ENCODE measurements at regions not wholly inside any gene's neighbourhood (a gene's known extent, or its start where the extent isn't known, plus 50 kb on each side); places are given as distances from the start of the nearest gene placed in this dataset.

DNA sequence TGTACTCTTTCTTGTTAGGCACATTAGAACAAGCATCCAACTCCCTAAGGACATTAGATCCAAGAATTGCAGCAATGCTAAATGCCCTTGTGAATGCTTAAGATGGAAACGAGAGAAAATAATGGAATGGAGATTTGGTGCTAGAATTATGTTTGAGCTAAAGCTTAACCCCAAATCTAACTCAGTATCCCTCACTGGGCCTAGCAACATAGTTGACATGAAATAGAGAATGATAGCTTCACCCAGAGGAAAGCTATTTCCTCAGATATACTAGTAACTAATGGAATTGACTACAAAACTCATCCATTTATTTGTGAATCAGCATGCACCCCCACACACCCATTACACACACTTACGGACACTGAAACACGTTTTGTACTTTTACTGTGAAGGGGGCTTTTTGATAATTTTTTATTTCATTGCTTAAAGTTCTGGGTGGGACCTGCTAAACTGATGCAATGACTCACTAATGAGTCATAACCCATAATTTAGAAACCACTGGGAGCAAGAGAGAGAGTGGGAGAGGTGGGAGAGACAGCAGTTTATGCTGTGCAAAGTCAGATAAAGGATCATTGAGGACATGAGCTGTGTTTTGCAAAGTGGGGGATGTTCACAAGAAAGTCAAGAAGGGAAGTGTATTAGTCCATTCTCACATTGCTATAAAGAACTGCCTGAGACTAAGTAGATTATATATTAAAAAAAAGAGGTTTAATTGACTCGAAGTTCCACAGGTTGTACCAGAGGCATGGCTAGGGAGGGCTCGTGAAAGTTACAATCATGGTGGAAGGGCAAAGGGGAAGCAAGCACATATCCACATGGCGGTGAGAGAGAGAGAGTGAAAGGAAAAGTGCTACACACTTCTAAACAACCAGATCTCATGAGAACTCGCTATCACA lies 382.7 kb downstream of the SFMBT2 start (continued):
- TF ChIP-seq SIRT6 (IDR thresholded peaks at IDR 0.05; ENCODE audit: low read depth, low read length) (no peak), CC2D1A (IDR thresholded peaks at IDR 0.05) (peak; percentile 65; the same call in 1 of the 2 replicates), LEF1 (IDR thresholded peaks at IDR 0.05) (peak; percentile 97), GATAD2B (IDR thresholded peaks at IDR 0.05; ENCODE audit: borderline replicate concordance) (no peak; the same call in 1 of the 2 replicates), TCF7 (IDR thresholded peaks at IDR 0.05; ENCODE audit: borderline replicate concordance) (no peak), ARID1B (IDR thresholded peaks at IDR 0.05) (peak; percentile 99), CREBBP (IDR thresholded peaks at IDR 0.05; ENCODE audit: low read depth, low read length) (no peak), ELF2 (CRISPR knock-in tag; IDR thresholded peaks at IDR 0.05) (no peak), HDAC8 (tag; IDR thresholded peaks at IDR 0.05) (no peak), PHB (CRISPR knock-in tag; IDR thresholded peaks at IDR 0.05) (no peak), ZNF436 (CRISPR knock-in tag; IDR thresholded peaks at IDR 0.05) (no peak), ZNF217 (CRISPR knock-in tag; IDR thresholded peaks at IDR 0.05) (no peak), ZFP36 (IDR thresholded peaks at IDR 0.05; ENCODE audit: low read depth, low read length, partially characterized antibody) (peak; percentile 90), JUNB (CRISPR knock-in tag; conservative IDR thresholded peaks at IDR 0.05) (peak; percentile 98)
- TF ChIP-seq, protein P1, sequence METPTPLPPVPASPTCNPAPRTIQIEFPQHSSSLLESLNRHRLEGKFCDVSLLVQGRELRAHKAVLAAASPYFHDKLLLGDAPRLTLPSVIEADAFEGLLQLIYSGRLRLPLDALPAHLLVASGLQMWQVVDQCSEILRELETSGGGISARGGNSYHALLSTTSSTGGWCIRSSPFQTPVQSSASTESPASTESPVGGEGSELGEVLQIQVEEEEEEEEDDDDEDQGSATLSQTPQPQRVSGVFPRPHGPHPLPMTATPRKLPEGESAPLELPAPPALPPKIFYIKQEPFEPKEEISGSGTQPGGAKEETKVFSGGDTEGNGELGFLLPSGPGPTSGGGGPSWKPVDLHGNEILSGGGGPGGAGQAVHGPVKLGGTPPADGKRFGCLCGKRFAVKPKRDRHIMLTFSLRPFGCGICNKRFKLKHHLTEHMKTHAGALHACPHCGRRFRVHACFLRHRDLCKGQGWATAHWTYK (CRISPR knock-in tag; IDR thresholded peaks at IDR 0.05), result no peak
- TF ChIP-seq, protein P2, sequence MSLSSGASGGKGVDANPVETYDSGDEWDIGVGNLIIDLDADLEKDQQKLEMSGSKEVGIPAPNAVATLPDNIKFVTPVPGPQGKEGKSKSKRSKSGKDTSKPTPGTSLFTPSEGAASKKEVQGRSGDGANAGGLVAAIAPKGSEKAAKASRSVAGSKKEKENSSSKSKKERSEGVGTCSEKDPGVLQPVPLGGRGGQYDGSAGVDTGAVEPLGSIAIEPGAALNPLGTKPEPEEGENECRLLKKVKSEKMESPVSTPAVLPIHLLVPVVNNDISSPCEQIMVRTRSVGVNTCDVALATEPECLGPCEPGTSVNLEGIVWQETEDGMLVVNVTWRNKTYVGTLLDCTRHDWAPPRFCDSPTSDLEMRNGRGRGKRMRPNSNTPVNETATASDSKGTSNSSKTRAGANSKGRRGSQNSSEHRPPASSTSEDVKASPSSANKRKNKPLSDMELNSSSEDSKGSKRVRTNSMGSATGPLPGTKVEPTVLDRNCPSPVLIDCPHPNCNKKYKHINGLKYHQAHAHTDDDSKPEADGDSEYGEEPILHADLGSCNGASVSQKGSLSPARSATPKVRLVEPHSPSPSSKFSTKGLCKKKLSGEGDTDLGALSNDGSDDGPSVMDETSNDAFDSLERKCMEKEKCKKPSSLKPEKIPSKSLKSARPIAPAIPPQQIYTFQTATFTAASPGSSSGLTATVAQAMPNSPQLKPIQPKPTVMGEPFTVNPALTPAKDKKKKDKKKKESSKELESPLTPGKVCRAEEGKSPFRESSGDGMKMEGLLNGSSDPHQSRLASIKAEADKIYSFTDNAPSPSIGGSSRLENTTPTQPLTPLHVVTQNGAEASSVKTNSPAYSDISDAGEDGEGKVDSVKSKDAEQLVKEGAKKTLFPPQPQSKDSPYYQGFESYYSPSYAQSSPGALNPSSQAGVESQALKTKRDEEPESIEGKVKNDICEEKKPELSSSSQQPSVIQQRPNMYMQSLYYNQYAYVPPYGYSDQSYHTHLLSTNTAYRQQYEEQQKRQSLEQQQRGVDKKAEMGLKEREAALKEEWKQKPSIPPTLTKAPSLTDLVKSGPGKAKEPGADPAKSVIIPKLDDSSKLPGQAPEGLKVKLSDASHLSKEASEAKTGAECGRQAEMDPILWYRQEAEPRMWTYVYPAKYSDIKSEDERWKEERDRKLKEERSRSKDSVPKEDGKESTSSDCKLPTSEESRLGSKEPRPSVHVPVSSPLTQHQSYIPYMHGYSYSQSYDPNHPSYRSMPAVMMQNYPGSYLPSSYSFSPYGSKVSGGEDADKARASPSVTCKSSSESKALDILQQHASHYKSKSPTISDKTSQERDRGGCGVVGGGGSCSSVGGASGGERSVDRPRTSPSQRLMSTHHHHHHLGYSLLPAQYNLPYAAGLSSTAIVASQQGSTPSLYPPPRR (CRISPR knock-in tag; IDR thresholded peaks at IDR 0.05; ENCODE audit: borderline replicate concordance), result no peak
- TF ChIP-seq, protein P3, sequence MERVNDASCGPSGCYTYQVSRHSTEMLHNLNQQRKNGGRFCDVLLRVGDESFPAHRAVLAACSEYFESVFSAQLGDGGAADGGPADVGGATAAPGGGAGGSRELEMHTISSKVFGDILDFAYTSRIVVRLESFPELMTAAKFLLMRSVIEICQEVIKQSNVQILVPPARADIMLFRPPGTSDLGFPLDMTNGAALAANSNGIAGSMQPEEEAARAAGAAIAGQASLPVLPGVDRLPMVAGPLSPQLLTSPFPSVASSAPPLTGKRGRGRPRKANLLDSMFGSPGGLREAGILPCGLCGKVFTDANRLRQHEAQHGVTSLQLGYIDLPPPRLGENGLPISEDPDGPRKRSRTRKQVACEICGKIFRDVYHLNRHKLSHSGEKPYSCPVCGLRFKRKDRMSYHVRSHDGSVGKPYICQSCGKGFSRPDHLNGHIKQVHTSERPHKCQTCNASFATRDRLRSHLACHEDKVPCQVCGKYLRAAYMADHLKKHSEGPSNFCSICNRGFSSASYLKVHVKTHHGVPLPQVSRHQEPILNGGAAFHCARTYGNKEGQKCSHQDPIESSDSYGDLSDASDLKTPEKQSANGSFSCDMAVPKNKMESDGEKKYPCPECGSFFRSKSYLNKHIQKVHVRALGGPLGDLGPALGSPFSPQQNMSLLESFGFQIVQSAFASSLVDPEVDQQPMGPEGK (CRISPR knock-in tag; IDR thresholded peaks at IDR 0.05; ENCODE audit: borderline replicate concordance), result no peak
- TF ChIP-seq, protein P4, sequence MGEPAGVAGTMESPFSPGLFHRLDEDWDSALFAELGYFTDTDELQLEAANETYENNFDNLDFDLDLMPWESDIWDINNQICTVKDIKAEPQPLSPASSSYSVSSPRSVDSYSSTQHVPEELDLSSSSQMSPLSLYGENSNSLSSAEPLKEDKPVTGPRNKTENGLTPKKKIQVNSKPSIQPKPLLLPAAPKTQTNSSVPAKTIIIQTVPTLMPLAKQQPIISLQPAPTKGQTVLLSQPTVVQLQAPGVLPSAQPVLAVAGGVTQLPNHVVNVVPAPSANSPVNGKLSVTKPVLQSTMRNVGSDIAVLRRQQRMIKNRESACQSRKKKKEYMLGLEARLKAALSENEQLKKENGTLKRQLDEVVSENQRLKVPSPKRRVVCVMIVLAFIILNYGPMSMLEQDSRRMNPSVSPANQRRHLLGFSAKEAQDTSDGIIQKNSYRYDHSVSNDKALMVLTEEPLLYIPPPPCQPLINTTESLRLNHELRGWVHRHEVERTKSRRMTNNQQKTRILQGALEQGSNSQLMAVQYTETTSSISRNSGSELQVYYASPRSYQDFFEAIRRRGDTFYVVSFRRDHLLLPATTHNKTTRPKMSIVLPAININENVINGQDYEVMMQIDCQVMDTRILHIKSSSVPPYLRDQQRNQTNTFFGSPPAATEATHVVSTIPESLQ (CRISPR knock-in tag; IDR thresholded peaks at IDR 0.05), result no peak
